MM.1S (cell line): ENCODE measurements at regions not wholly inside any gene's neighbourhood (a gene's known extent, or its start where the extent isn't known, plus 50 kb on each side); places are given as distances from the start of the nearest gene placed in this dataset.

Experiments used
- EZH2 ChIP-seq: fragments of 300-600 bp; sonication (generic); optimal IDR thresholded peaks from 2 replicates; pipeline ENCODE3; 2017; ENCODE audit warnings: low read depth, mild to moderate bottlenecking, antibody characterized with exemption, low read length, mixed read lengths
- EZH2phosphoT487 ChIP-seq: fragments of 300-600 bp; sonication (generic); IDR thresholded peaks from 2 replicates; pipeline ENCODE4 v1.6.1; 2018; ENCODE audit warnings: antibody characterized with exemption, low read length
- TF ChIP-seq, protein P1 (sequence below): fragments of 300-600 bp; sonication (generic); IDR thresholded peaks from 2 replicates; pipeline ENCODE4 v1.5.1; 2016; ENCODE audit warnings: antibody characterized with exemption, low read length, mixed read lengths

DNA sequence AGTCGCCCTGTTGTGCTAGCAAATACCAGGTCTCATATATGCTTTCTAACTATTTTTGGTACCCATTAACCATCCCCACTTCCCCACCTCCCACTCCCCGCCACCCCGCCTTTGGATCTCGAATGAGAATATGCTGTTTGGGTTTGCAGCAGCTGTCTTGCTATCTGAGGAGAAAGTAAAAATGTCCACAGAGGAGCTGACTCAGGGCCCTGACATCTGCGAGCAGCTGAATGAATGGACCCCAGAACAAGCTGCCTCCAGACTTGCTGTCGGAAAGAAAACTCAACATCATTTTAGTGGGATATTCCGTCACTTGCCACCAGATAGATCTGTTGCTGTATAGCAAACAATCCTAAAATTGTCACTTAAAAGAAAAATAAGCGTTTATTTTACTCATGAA is 103.7 kb downstream of the LINC00237 start:
- TF ChIP-seq EZH2phosphoT487: no peak
- TF ChIP-seq, protein P1, sequence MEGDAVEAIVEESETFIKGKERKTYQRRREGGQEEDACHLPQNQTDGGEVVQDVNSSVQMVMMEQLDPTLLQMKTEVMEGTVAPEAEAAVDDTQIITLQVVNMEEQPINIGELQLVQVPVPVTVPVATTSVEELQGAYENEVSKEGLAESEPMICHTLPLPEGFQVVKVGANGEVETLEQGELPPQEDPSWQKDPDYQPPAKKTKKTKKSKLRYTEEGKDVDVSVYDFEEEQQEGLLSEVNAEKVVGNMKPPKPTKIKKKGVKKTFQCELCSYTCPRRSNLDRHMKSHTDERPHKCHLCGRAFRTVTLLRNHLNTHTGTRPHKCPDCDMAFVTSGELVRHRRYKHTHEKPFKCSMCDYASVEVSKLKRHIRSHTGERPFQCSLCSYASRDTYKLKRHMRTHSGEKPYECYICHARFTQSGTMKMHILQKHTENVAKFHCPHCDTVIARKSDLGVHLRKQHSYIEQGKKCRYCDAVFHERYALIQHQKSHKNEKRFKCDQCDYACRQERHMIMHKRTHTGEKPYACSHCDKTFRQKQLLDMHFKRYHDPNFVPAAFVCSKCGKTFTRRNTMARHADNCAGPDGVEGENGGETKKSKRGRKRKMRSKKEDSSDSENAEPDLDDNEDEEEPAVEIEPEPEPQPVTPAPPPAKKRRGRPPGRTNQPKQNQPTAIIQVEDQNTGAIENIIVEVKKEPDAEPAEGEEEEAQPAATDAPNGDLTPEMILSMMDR: no peak
- no peak for TF ChIP-seq EZH2
